ENCODE measurements at regions not wholly inside any gene's neighbourhood (a gene's known extent, or its start where the extent isn't known, plus 50 kb on each side); places are given as distances from the start of the nearest gene placed in this dataset.

GRCh38 chr19:46944918-46945628 is 74.6 kb upstream of the NPAS1 start:
- TF ChIP-seq, protein P1, sequence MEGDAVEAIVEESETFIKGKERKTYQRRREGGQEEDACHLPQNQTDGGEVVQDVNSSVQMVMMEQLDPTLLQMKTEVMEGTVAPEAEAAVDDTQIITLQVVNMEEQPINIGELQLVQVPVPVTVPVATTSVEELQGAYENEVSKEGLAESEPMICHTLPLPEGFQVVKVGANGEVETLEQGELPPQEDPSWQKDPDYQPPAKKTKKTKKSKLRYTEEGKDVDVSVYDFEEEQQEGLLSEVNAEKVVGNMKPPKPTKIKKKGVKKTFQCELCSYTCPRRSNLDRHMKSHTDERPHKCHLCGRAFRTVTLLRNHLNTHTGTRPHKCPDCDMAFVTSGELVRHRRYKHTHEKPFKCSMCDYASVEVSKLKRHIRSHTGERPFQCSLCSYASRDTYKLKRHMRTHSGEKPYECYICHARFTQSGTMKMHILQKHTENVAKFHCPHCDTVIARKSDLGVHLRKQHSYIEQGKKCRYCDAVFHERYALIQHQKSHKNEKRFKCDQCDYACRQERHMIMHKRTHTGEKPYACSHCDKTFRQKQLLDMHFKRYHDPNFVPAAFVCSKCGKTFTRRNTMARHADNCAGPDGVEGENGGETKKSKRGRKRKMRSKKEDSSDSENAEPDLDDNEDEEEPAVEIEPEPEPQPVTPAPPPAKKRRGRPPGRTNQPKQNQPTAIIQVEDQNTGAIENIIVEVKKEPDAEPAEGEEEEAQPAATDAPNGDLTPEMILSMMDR (conservative IDR thresholded peaks at IDR 0.05 in 1 of 2, IDR thresholded peaks at IDR 0.05 in 1 of 2; ENCODE audit: extremely low read depth in 1 of 2, insufficient read depth in 1 of 2, low read depth in 1 of 2, low read length in 2 of 2): no peak
- TF ChIP-seq EZH2 (IDR thresholded peaks at IDR 0.05; ENCODE audit: borderline replicate concordance, low read length): no peak

Measured in mammary epithelial cell (primary cell).